ENCODE measurements at regions not wholly inside any gene's neighbourhood (a gene's known extent, or its start where the extent isn't known, plus 50 kb on each side); places are given as distances from the start of the nearest gene placed in this dataset.

- no peaks in the 10 kb centered on the region for H3K9me3 ChIP-seq
- DNase-seq = no peak
- no peak for TF ChIP-seq POLR2A (IDR thresholded peaks at IDR 0.05)
- no peak for TF ChIP-seq CTCF (IDR thresholded peaks at IDR 0.05)
- H3K27me3 ChIP-seq = no peaks in the 10 kb centered on the region
- no peaks in the 10 kb centered on the region for H3K36me3 ChIP-seq
- H3K4me3 ChIP-seq = no peak overlapping the region
- H3K4me1 ChIP-seq = no peaks in the 10 kb centered on the region
- no peak overlapping the region for H3K27ac ChIP-seq
Measured at GRCh38 chr11:106480581-106481190, 403.2 kb downstream of the AASDHPPT start.

GRCh38 chr11:106482917-106483785 is 405.7 kb downstream of the AASDHPPT start:
- H3K27me3 ChIP-seq = no peaks in the 10 kb centered on the region
- no peak overlapping the region for H3K4me3 ChIP-seq
- no peak for TF ChIP-seq POLR2A (IDR thresholded peaks at IDR 0.05)
- no peak overlapping the region for H3K27ac ChIP-seq
- H3K36me3 ChIP-seq = no peaks in the 10 kb centered on the region
- no peaks in the 10 kb centered on the region for H3K9me3 ChIP-seq
- H3K4me1 ChIP-seq = no peaks in the 10 kb centered on the region
- no peak for DNase-seq

GRCh38 chr11:106491751-106492150 is 414.3 kb downstream of the AASDHPPT start:
- H3K27ac ChIP-seq = no peak overlapping the region
- H3K4me3 ChIP-seq = no peak overlapping the region
- no peak for TF ChIP-seq CTCF (IDR thresholded peaks at IDR 0.05)
- DNase-seq = no peak
- no peaks in the 10 kb centered on the region for H3K9me3 ChIP-seq
- H3K4me1 ChIP-seq = no peaks in the 10 kb centered on the region
- no peaks in the 10 kb centered on the region for H3K36me3 ChIP-seq
- no peaks in the 10 kb centered on the region for H3K27me3 ChIP-seq

- Histone ChIP-seq H3K27ac (no peak overlapping the region), H3K36me3 (no peaks in the 10 kb centered on the region), H3K27me3 (no peaks in the 10 kb centered on the region), H3K4me3 (no peak overlapping the region), H3K4me1 (no peaks in the 10 kb centered on the region), H3K9me3 (no peaks in the 10 kb centered on the region)
- no peak for DNase-seq
- no peak for TF ChIP-seq CTCF (IDR thresholded peaks at IDR 0.05)
- TF ChIP-seq POLR2A (IDR thresholded peaks at IDR 0.05) = no peak
Measured at GRCh38 chr11:106493751-106494150, 416.3 kb downstream of the AASDHPPT start.

- H3K27ac ChIP-seq = no peak overlapping the region
- H3K4me3 ChIP-seq = no peak overlapping the region
- no peak for DNase-seq
- no peaks in the 10 kb centered on the region for H3K36me3 ChIP-seq
- no peaks in the 10 kb centered on the region for H3K27me3 ChIP-seq
- no peaks in the 10 kb centered on the region for H3K9me3 ChIP-seq
- TF ChIP-seq CTCF (IDR thresholded peaks at IDR 0.05) (no peak), POLR2A (IDR thresholded peaks at IDR 0.05) (no peak)
- H3K4me1 ChIP-seq = no peaks in the 10 kb centered on the region
Measured at GRCh38 chr11:106495046-106495445, 417.6 kb downstream of the AASDHPPT start.

GRCh38 chr11:106496677-106497076 is 419.2 kb downstream of the AASDHPPT start:
- H3K9me3 ChIP-seq = no peaks in the 10 kb centered on the region

More at GRCh38 chr11:106496677-106497076, 419.2 kb downstream of the AASDHPPT start:
- Histone ChIP-seq H3K4me1 (no peaks in the 10 kb centered on the region), H3K27me3 (no peaks in the 10 kb centered on the region), H3K4me3 (no peak overlapping the region), H3K36me3 (no peaks in the 10 kb centered on the region), H3K27ac (no peak overlapping the region)
- TF ChIP-seq POLR2A (IDR thresholded peaks at IDR 0.05) = no peak
- no peak for TF ChIP-seq CTCF (IDR thresholded peaks at IDR 0.05)
- no peak for DNase-seq
